ENCODE measurements at regions not wholly inside any gene's neighbourhood (a gene's known extent, or its start where the extent isn't known, plus 50 kb on each side); places are given as distances from the start of the nearest gene placed in this dataset.

DNA sequence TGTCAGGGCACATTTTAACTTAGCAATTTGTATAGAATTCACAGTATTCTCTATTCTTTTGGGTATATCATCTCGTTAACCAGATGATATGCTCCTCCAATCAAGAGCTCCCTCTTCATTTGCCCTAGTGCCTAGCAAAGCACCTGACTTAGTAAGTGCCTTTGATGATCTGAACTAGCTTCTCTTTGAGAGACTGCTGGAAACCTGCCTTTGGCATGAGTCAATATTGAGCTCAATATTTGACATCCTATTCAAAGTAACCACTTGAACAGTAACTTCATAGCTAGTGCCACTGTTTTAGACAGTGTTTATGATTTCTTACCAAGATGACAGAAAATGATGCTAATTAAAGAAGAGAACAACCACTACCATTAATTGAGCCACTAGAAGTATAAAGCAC is 696.3 kb upstream of the UBE2E2 start:
- RAD21 ChIA-PET (ENCODE audit: low non-redundant PET in 1 of 2, low total read pairs in 2 of 2, uncharacterized antibody in 2 of 2, unreplicated experiment in 2 of 2): no interaction called here
- BruUV-seq (replicated peaks): no TSS peak
- ATAC-seq (no peak), DNase-seq (ENCODE audit: low read depth, low spot score) (no peak)
- CTCF ChIA-PET: no interaction called here
- POLR2A ChIA-PET: no interaction called here
- Histone ChIP-seq H3K9me2 (ENCODE audit: insufficient read depth) (no peaks in the 10 kb centered on the region), H3K79me2 (ENCODE audit: insufficient read depth, low read length) (no peaks in the 10 kb centered on the region), H3K27me3 (ENCODE audit: insufficient read depth, low read length) (no peaks in the 10 kb centered on the region), H3K9me3 (ENCODE audit: control insufficient read depth in 1 of 2, insufficient read depth in 1 of 2, low read depth in 1 of 2, low read length in 2 of 2) (peaks cover 0 to 5% of the 10 kb centered on the region in 2 experiments; a peak in 2 of 4 replicates), H3K4me2 (ENCODE audit: low read length) (no peak overlapping the region), H3K36me3 (ENCODE audit: control insufficient read depth in 1 of 2, insufficient read depth in 2 of 2, low read length in 2 of 2) (no peaks in the 10 kb centered on the region), H3K9ac (ENCODE audit: low read length) (no peak overlapping the region), H4K20me1 (ENCODE audit: insufficient read depth) (no peaks in the 10 kb centered on the region), H3K4me1 (ENCODE audit: control insufficient read depth in 1 of 2, insufficient read depth in 2 of 2, low read length in 2 of 2) (no peaks in the 10 kb centered on the region), H3K27ac (ENCODE audit: low read depth, low read length) (no peak overlapping the region), H2AFZ (ENCODE audit: low read depth, low read length, poor library complexity, severe bottlenecking) (no peak overlapping the region), H3K4me3 (replicated peaks in 1 of 2; ENCODE audit: low read depth in 1 of 2, low read length in 2 of 2) (no peak overlapping the region)
- TF ChIP-seq EZH2 (IDR thresholded peaks at IDR 0.05): no peak
- no peak for TF ChIP-seq EGR1 (IDR thresholded peaks at IDR 0.05; ENCODE audit: low read depth)
- TF ChIP-seq CBX3 (IDR thresholded peaks at IDR 0.05; ENCODE audit: low read depth): no peak
- no peak for TF ChIP-seq CEBPB (IDR thresholded peaks at IDR 0.05; ENCODE audit: low read depth)
- TF ChIP-seq, protein P1, sequence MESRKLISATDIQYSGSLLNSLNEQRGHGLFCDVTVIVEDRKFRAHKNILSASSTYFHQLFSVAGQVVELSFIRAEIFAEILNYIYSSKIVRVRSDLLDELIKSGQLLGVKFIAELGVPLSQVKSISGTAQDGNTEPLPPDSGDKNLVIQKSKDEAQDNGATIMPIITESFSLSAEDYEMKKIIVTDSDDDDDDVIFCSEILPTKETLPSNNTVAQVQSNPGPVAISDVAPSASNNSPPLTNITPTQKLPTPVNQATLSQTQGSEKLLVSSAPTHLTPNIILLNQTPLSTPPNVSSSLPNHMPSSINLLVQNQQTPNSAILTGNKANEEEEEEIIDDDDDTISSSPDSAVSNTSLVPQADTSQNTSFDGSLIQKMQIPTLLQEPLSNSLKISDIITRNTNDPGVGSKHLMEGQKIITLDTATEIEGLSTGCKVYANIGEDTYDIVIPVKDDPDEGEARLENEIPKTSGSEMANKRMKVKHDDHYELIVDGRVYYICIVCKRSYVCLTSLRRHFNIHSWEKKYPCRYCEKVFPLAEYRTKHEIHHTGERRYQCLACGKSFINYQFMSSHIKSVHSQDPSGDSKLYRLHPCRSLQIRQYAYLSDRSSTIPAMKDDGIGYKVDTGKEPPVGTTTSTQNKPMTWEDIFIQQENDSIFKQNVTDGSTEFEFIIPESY (IDR thresholded peaks at IDR 0.05; ENCODE audit: extremely low read depth, insufficient replicate concordance, low read length): no peak
- no peak for TF ChIP-seq POLR2AphosphoS5 (IDR thresholded peaks at IDR 0.05; ENCODE audit: low read depth, low read length)
- TF ChIP-seq RAD21 (IDR thresholded peaks at IDR 0.05; ENCODE audit: low read depth): no peak
- TF ChIP-seq YY1 (IDR thresholded peaks at IDR 0.05; ENCODE audit: extremely low read depth, insufficient replicate concordance, low read depth, low read length): no peak
- TF ChIP-seq, protein P2, sequence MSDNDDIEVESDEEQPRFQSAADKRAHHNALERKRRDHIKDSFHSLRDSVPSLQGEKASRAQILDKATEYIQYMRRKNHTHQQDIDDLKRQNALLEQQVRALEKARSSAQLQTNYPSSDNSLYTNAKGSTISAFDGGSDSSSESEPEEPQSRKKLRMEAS (IDR thresholded peaks at IDR 0.05): no peak
- TF ChIP-seq, protein P3, sequence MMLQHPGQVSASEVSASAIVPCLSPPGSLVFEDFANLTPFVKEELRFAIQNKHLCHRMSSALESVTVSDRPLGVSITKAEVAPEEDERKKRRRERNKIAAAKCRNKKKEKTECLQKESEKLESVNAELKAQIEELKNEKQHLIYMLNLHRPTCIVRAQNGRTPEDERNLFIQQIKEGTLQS (IDR thresholded peaks at IDR 0.05): no peak
- TF ChIP-seq JUND (IDR thresholded peaks at IDR 0.05): no peak
- no peak for TF ChIP-seq EZH2phosphoT487 (IDR thresholded peaks at IDR 0.05; ENCODE audit: borderline replicate concordance)
- no peak for TF ChIP-seq SP1 (IDR thresholded peaks at IDR 0.05; ENCODE audit: low read depth)
- TF ChIP-seq FOSL1 (IDR thresholded peaks at IDR 0.05; ENCODE audit: low read depth): no peak
- intact Hi-C loops (cut with micrococcal nuclease): no loop called here
